CD14-positive monocyte (primary cell): ENCODE measurements at regions not wholly inside any gene's neighbourhood (a gene's known extent, or its start where the extent isn't known, plus 50 kb on each side); places are given as distances from the start of the nearest gene placed in this dataset.

Experiments
- DNase-seq, 3 donors: peaks; one replicate each; pipeline ENCODE4 v3.0.0-alpha.2; 2011 to 2022
- H2AFZ ChIP-seq: 2 replicates; pipeline ENCODE4 v1.6.0; 2012; ENCODE audit warnings: mild to moderate bottlenecking, low read depth, low read length, inconsistent platforms; ENCODE audit not compliant: insufficient read depth, poor library complexity, severe bottlenecking
- H3K27ac ChIP-seq, 2 donors: 1 replicate in 1 of 2; 2 replicates in 1 of 2; pipeline ENCODE4 v1.5.1; 2012 to 2013; ENCODE audit warnings: low read length in 2 of 2, control low read depth in 1 of 2, inconsistent platforms in 1 of 2, low read depth in 1 of 2, mild to moderate bottlenecking in 1 of 2
- H3K27me3 ChIP-seq, 2 donors: one replicate each; pipeline versions ENCODE4 v1.6.0 to v1.6.1; 2011 to 2013; ENCODE audit warnings: low read length in 2 of 2; ENCODE audit not compliant: control insufficient read depth in 2 of 2, insufficient read depth in 2 of 2
- H3K36me3 ChIP-seq, 2 donors: replicated peaks in 1 of 2; 1 replicate in 1 of 2; 2 replicates in 1 of 2; pipeline versions ENCODE4 v1.5.1 to v1.6.1; 2012 to 2013; ENCODE audit warnings: low read length in 2 of 2, control low read depth in 1 of 2, inconsistent platforms in 1 of 2, mild to moderate bottlenecking in 1 of 2; ENCODE audit not compliant: insufficient read depth in 2 of 2, control insufficient read depth in 1 of 2
- H3K4me1 ChIP-seq, 2 donors: 1 replicate in 1 of 2; 2 replicates in 1 of 2; pipeline versions ENCODE4 v1.5.1 to v1.6.1; 2012 to 2013; ENCODE audit warnings: low read length in 2 of 2, control low read depth in 1 of 2, inconsistent platforms in 1 of 2, mild to moderate bottlenecking in 1 of 2, moderate library complexity in 1 of 2; ENCODE audit not compliant: insufficient read depth in 2 of 2, control insufficient read depth in 1 of 2
- H3K4me2 ChIP-seq: replicated peaks from 2 replicates; pipeline ENCODE3; 2012; ENCODE audit warnings: low read length, moderate library complexity, mild to moderate bottlenecking; ENCODE audit not compliant: poor library complexity, severe bottlenecking; ENCODE audit errors: extremely low read depth
- H3K4me3 ChIP-seq, 3 experiments: fragments of 200-600 bp in 1 of 3; sonication (generic) in 1 of 3; replicated peaks in 1 of 3; 1 replicate in 2 of 3; 2 replicates in 1 of 3; pipeline ENCODE4 v1.5.1; 2011 to 2013; ENCODE audit warnings: low read length in 3 of 3, mild to moderate bottlenecking in 3 of 3, control low read depth in 2 of 3, low read depth in 2 of 3, inconsistent platforms in 1 of 3, moderate library complexity in 1 of 3
- H3K79me2 ChIP-seq: 2 replicates; pipeline ENCODE4 v1.6.0; 2012; ENCODE audit warnings: mild to moderate bottlenecking, control low read depth, inconsistent platforms, low read length, moderate library complexity; ENCODE audit not compliant: insufficient read depth
- H3K9ac ChIP-seq: 2 replicates; pipeline ENCODE4 v1.6.0; 2017; ENCODE audit warnings: low read length, mild to moderate bottlenecking; ENCODE audit not compliant: insufficient read depth, poor library complexity, severe bottlenecking
- H3K9me3 ChIP-seq, 2 donors: replicated peaks in 1 of 2; 1 replicate in 1 of 2; 2 replicates in 1 of 2; pipeline versions ENCODE4 v1.5.1 to v1.6.1; 2012 to 2013; ENCODE audit warnings: low read length in 2 of 2, control low read depth in 1 of 2; ENCODE audit not compliant: control insufficient read depth in 1 of 2, insufficient read depth in 1 of 2
- H4K20me1 ChIP-seq: 2 replicates; pipeline ENCODE4 v1.6.0; 2012; ENCODE audit warnings: mild to moderate bottlenecking, low read length, control low read depth, moderate library complexity; ENCODE audit not compliant: insufficient read depth
- H3K27ac Mint-ChIP-seq, 7 donors: one replicate each; pipeline ENCODE4 v1.8.0; 2020; ENCODE audit warnings: mild to moderate bottlenecking in 7 of 7, mixed read lengths in 7 of 7, moderate library complexity in 6 of 7, inconsistent platforms in 2 of 7
- H3K27me3 Mint-ChIP-seq, 3 donors: one replicate each; pipeline ENCODE4 v1.8.0; 2021 to 2022; ENCODE audit warnings: low read depth in 3 of 3, mild to moderate bottlenecking in 3 of 3, mixed read lengths in 3 of 3, moderate library complexity in 3 of 3, inconsistent platforms in 1 of 3
- H3K36me3 Mint-ChIP-seq, 2 donors: one replicate each; pipeline ENCODE4 v1.8.0; 2020; ENCODE audit warnings: mixed read lengths in 2 of 2, inconsistent platforms in 1 of 2, mild to moderate bottlenecking in 1 of 2
- H3K4me1 Mint-ChIP-seq: one replicate; pipeline ENCODE4 v1.8.0; 2020; ENCODE audit warnings: mild to moderate bottlenecking, mixed read lengths
- H3K4me3 Mint-ChIP-seq, 2 donors: one replicate each; pipeline ENCODE4 v1.8.0; 2020; ENCODE audit warnings: mild to moderate bottlenecking in 2 of 2, mixed read lengths in 2 of 2, moderate library complexity in 1 of 2
- H3K9me3 Mint-ChIP-seq, 7 donors: one replicate each; pipeline ENCODE4 v1.8.0; 2020 to 2022; ENCODE audit warnings: mixed read lengths in 7 of 7, mild to moderate bottlenecking in 6 of 7, moderate library complexity in 6 of 7, inconsistent platforms in 2 of 7
- CTCF ChIP-seq: fragments of 200-600 bp; IDR thresholded peaks from one replicate; pipeline ENCODE4 v1.8.0; 2022; ENCODE audit warnings: antibody characterized with exemption, mild to moderate bottlenecking
- WGBS: methylation state at CpG from one replicate; pipeline ENCODE4 v1.1.5; 2013; ENCODE audit warnings: missing lambda C conversion rate; ENCODE audit not compliant: insufficient coverage; 5-methylcytosine and 5-hydroxymethylcytosine counted together
- intact Hi-C, 2 donors: fragments of 100-400 bp; cut with micrococcal nuclease; formaldehyde crosslinking; loops; one replicate each; pipeline versions ENCODE4 v1.15.0 to v1.15.1; 2023

GRCh38 chr20:53742685-53743081 lies 149.0 kb upstream of the ZNF217 start:
- WGBS, result no CpG with 5 or more reads among the region's 3 CpGs
- H3K9me3 Mint-ChIP-seq, result no peaks in the 10 kb centered on the region
- Histone ChIP-seq H4K20me1 (no peaks in the 10 kb centered on the region), H3K4me2 (no peak overlapping the region), H3K27ac (no peak overlapping the region), H3K27me3 (no peaks in the 10 kb centered on the region), H3K4me3 (no peak overlapping the region), H3K9me3 (no peaks in the 10 kb centered on the region), H3K79me2 (no peaks in the 10 kb centered on the region), H3K9ac (no peak overlapping the region), H3K36me3 (no peaks in the 10 kb centered on the region), H3K4me1 (peaks cover 56 to 60% of the 10 kb centered on the region in 2 donors), H2AFZ (no peak overlapping the region)
- no peak for DNase-seq
- peaks cover 54% of the 10 kb centered on the region for H3K4me1 Mint-ChIP-seq
- TF ChIP-seq CTCF, result no peak
- no peaks in the 10 kb centered on the region for H3K36me3 Mint-ChIP-seq
- H3K27ac Mint-ChIP-seq, result no peak overlapping the region
- intact Hi-C loops, result no loop called here
- peaks cover 0 to 3% (median 0%) of the 10 kb centered on the region in 3 donors for H3K27me3 Mint-ChIP-seq
- no peak overlapping the region for H3K4me3 Mint-ChIP-seq

GRCh38 chr20:53741726-53742028 lies 148.0 kb upstream of the ZNF217 start:
- peaks cover 0 to 3% (median 0%) of the 10 kb centered on the region in 3 donors for H3K27me3 Mint-ChIP-seq
- H3K9me3 Mint-ChIP-seq, result no peaks in the 10 kb centered on the region
- H3K4me3 Mint-ChIP-seq, result no peak overlapping the region
- H3K4me1 Mint-ChIP-seq, result peaks cover 64% of the 10 kb centered on the region
- Histone ChIP-seq H2AFZ (no peak overlapping the region), H3K9me3 (no peaks in the 10 kb centered on the region), H3K4me3 (no peak overlapping the region), H3K4me2 (peak overlapping the region; percentile 73), H3K36me3 (no peaks in the 10 kb centered on the region), H3K79me2 (no peaks in the 10 kb centered on the region), H3K27me3 (no peaks in the 10 kb centered on the region), H3K27ac (peak overlapping the region in 1 of 2 donors; percentile 86), H4K20me1 (no peaks in the 10 kb centered on the region), H3K9ac (no peak overlapping the region), H3K4me1 (peaks cover 66 to 70% of the 10 kb centered on the region in 2 donors)
- no CpG with 5 or more reads among the region's 3 CpGs for WGBS
- peak overlapping the region in 4 of 7 donors; percentile 32 to 92 (median 60) for H3K27ac Mint-ChIP-seq
- DNase-seq, result no peak
- H3K36me3 Mint-ChIP-seq, result no peaks in the 10 kb centered on the region
- no peak for TF ChIP-seq CTCF
- intact Hi-C loops, result no loop called here
